CD8-positive, alpha-beta memory T cell (primary cell): ENCODE measurements at regions not wholly inside any gene's neighbourhood (a gene's known extent, or its start where the extent isn't known, plus 50 kb on each side); places are given as distances from the start of the nearest gene placed in this dataset.

Source experiments
- CTCF ChIA-PET: fragments of 350-600 bp; sonication (Branson Sonifier 250); formaldehyde crosslinking; loops from one replicate; lab custom pipeline; 2021; ENCODE audit warnings: antibody characterized with exemption; lab: Charles Lee
- POLR2A ChIA-PET: fragments of 350-600 bp; sonication (Branson Sonifier 250); formaldehyde crosslinking; loops from one replicate; lab custom pipeline; 2021; ENCODE audit warnings: antibody characterized with exemption; lab: Charles Lee
- DNase-seq, 5 donors: peaks; one replicate each; pipeline versions ENCODE4 v3.0.0 to v3.0.0-alpha.2; 2020 to 2022; ENCODE audit warnings: mixed read lengths in 1 of 5
- H3K27ac ChIP-seq: one replicate; pipeline ENCODE4 v1.7.0; 2013; ENCODE audit warnings: low read depth, mild to moderate bottlenecking, low read length, moderate library complexity
- H3K27me3 ChIP-seq: 2 replicates; pipeline ENCODE4 v1.7.0; 2013; ENCODE audit warnings: low read length, mild to moderate bottlenecking; ENCODE audit not compliant: insufficient read depth, poor library complexity, severe bottlenecking
- H3K36me3 ChIP-seq: 2 replicates; pipeline ENCODE4 v1.7.0; 2013; ENCODE audit warnings: mild to moderate bottlenecking, low read length, moderate library complexity; ENCODE audit not compliant: insufficient read depth
- H3K4me1 ChIP-seq: 2 replicates; pipeline ENCODE4 v1.7.0; 2013; ENCODE audit warnings: mild to moderate bottlenecking, low read length, moderate library complexity; ENCODE audit not compliant: insufficient read depth
- H3K4me3 ChIP-seq: 2 replicates; pipeline ENCODE4 v1.7.0; 2013; ENCODE audit warnings: mild to moderate bottlenecking, low read length
- H3K9me3 ChIP-seq: 2 replicates; pipeline ENCODE4 v1.7.0; 2013; ENCODE audit warnings: mild to moderate bottlenecking, low read length
- H3K27ac Mint-ChIP-seq, 8 donors: one replicate each; pipeline ENCODE4 v1.8.0; 2020 to 2021; ENCODE audit warnings: mixed read lengths in 8 of 8, mild to moderate bottlenecking in 6 of 8, inconsistent platforms in 3 of 8, moderate library complexity in 3 of 8
- H3K27me3 Mint-ChIP-seq, 2 donors: one replicate each; pipeline ENCODE4 v1.8.0; 2020 to 2021; ENCODE audit warnings: mixed read lengths in 2 of 2, mild to moderate bottlenecking in 1 of 2, moderate library complexity in 1 of 2
- H3K36me3 Mint-ChIP-seq, 3 donors: one replicate each; pipeline ENCODE4 v1.8.0; 2020 to 2021; ENCODE audit warnings: mixed read lengths in 3 of 3, inconsistent platforms in 1 of 3, mild to moderate bottlenecking in 1 of 3
- H3K4me1 Mint-ChIP-seq, 3 donors: one replicate each; pipeline ENCODE4 v1.8.0; 2020 to 2021; ENCODE audit warnings: mixed read lengths in 3 of 3, inconsistent platforms in 1 of 3, mild to moderate bottlenecking in 1 of 3
- H3K4me3 Mint-ChIP-seq, 7 donors: one replicate each; pipeline ENCODE4 v1.8.0; 2020 to 2021; ENCODE audit warnings: mixed read lengths in 7 of 7, mild to moderate bottlenecking in 6 of 7, moderate library complexity in 4 of 7, inconsistent platforms in 2 of 7
- H3K9me3 Mint-ChIP-seq, 5 donors: one replicate each; pipeline ENCODE4 v1.8.0; 2020 to 2022; ENCODE audit warnings: mixed read lengths in 5 of 5, mild to moderate bottlenecking in 3 of 5, moderate library complexity in 2 of 5, inconsistent platforms in 1 of 5

DNA sequence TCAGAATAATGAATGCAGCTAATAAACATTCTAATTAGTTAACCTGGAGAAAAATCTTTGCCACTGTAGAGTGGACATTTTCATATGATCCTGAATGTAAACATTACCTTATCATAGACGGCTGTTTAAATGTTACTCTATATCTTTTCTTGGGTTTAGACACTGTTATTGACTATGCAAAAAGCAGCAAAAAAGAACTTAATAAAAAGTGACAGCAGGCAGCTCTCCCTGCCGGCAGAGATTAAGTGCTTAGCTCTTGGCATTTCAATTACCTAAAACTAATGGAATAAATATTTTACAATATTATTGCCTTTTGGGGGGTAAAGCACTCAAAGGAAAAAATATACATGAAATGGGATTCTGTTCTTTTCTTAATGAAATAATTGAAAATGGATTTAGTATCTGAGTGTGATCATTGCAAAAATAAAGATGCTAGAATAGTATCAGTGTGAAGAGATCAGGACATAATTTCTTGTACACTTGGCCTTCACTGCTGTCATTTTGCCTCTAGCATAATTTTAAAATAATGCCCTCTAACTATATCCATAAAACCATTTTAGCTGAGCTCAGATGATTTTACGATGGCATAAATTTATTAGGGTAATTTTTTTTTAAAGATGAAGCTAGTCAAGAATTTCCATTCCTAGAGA is 203.4 kb upstream of the DPP10 start:
- Histone ChIP-seq H3K27me3 (no peaks in the 10 kb centered on the region), H3K4me1 (no peaks in the 10 kb centered on the region), H3K36me3 (no peaks in the 10 kb centered on the region), H3K4me3 (no peak overlapping the region), H3K27ac (no peak overlapping the region), H3K9me3 (no peaks in the 10 kb centered on the region)
- H3K27ac Mint-ChIP-seq: no peak overlapping the region
- peaks cover 15 to 29% of the 10 kb centered on the region in 2 donors for H3K27me3 Mint-ChIP-seq
- DNase-seq: no peak
- no peak overlapping the region for H3K4me3 Mint-ChIP-seq
- CTCF ChIA-PET: no interaction called here
- H3K36me3 Mint-ChIP-seq: no peaks in the 10 kb centered on the region
- POLR2A ChIA-PET: no interaction called here
- no peaks in the 10 kb centered on the region for H3K4me1 Mint-ChIP-seq
- H3K9me3 Mint-ChIP-seq: peaks cover 0 to 6% (median 2%) of the 10 kb centered on the region in 5 donors

DNA sequence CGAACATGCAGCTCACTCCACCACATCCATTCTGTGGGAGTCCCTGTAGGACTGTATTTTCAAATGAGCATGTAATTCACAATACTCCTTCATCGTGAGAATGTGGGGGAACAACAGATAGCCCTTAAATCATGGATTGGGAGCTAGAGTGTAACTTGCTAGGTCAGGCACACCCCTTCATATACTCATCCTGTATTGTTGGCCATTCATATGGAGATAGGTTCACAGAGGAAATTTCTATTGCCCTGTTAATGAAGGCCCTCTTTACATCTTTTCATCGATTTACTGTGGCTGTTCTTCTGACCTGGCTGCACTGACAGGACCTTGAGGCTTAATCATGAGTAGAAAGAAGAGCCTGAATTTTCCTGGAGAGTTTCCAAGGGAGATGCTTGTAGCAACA is 193.8 kb upstream of the DPP10 start:
- DNase-seq: no peak
- H3K27me3 ChIP-seq: no peaks in the 10 kb centered on the region
- H3K4me1 ChIP-seq: no peaks in the 10 kb centered on the region
- H3K4me3 ChIP-seq: no peak overlapping the region
- H3K9me3 ChIP-seq: no peaks in the 10 kb centered on the region
- H3K4me3 Mint-ChIP-seq: no peak overlapping the region
- ChIA-PET CTCF (no interaction called here), POLR2A (no interaction called here)
- peaks cover 0 to 3% (median 0%) of the 10 kb centered on the region in 5 donors for H3K9me3 Mint-ChIP-seq
- peaks cover 0 to 2% of the 10 kb centered on the region in 2 donors for H3K27me3 Mint-ChIP-seq
- H3K27ac Mint-ChIP-seq: no peak overlapping the region
- H3K27ac ChIP-seq: no peak overlapping the region
- H3K36me3 ChIP-seq: no peaks in the 10 kb centered on the region
- no peaks in the 10 kb centered on the region for H3K4me1 Mint-ChIP-seq
- no peaks in the 10 kb centered on the region for H3K36me3 Mint-ChIP-seq

DNA sequence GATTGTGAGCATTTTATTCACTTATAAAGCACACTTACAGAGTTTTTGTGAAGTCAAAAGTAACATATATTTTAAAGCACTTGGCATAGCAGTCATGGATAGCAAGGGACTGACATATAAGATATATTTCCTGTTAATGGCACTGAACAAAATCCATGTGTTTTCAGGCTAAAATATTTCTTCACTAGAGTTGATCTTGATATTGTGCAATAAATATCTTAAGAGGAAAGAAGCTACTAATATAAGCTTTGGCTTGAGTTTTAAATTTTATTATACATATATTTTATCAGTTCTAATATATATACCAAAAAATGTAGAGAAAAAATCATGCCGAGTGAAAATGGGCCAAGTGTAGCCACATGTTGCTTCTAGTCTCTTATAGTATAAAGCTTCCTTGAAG is 189.7 kb upstream of the DPP10 start:
- Histone ChIP-seq H3K4me1 (no peaks in the 10 kb centered on the region), H3K9me3 (no peaks in the 10 kb centered on the region), H3K27ac (no peak overlapping the region), H3K36me3 (no peaks in the 10 kb centered on the region), H3K27me3 (no peaks in the 10 kb centered on the region), H3K4me3 (no peak overlapping the region)
- Mint-ChIP-seq H3K27me3 (peaks cover 0 to 7% of the 10 kb centered on the region in 2 donors), H3K36me3 (no peaks in the 10 kb centered on the region), H3K9me3 (no peaks in the 10 kb centered on the region), H3K4me3 (no peak overlapping the region), H3K27ac (no peak overlapping the region), H3K4me1 (no peaks in the 10 kb centered on the region)
- CTCF ChIA-PET: no interaction called here
- POLR2A ChIA-PET: no interaction called here
- no peak for DNase-seq

DNA sequence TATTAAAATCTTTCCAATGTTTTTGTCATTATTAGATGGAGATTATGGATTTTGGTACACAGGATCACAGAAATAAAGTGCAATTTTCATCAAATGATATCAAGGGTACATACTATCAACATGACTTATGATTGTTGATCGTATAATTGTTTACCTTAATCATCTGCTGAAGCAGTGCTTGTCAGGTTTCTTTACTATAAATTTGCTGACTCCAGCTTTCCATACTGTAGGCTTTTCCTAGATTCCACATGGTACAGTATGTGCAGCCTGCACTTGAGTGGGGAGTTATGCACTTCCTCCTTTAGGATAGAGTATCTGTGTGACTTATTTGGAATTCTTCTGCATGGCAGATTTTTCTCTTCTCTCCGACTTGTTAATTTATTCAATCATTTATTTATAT is 187.6 kb upstream of the DPP10 start:
- Histone ChIP-seq H3K9me3 (no peaks in the 10 kb centered on the region), H3K4me1 (no peaks in the 10 kb centered on the region), H3K27ac (no peak overlapping the region), H3K4me3 (no peak overlapping the region), H3K36me3 (no peaks in the 10 kb centered on the region), H3K27me3 (peaks cover 4% of the 10 kb centered on the region)
- peaks cover 0 to 11% of the 10 kb centered on the region in 2 donors for H3K27me3 Mint-ChIP-seq
- ChIA-PET CTCF (no interaction called here), POLR2A (no interaction called here)
- no peak overlapping the region for H3K27ac Mint-ChIP-seq
- DNase-seq: no peak
- H3K9me3 Mint-ChIP-seq: no peaks in the 10 kb centered on the region
- no peaks in the 10 kb centered on the region for H3K4me1 Mint-ChIP-seq
- H3K4me3 Mint-ChIP-seq: no peak overlapping the region
- H3K36me3 Mint-ChIP-seq: no peaks in the 10 kb centered on the region

DNA sequence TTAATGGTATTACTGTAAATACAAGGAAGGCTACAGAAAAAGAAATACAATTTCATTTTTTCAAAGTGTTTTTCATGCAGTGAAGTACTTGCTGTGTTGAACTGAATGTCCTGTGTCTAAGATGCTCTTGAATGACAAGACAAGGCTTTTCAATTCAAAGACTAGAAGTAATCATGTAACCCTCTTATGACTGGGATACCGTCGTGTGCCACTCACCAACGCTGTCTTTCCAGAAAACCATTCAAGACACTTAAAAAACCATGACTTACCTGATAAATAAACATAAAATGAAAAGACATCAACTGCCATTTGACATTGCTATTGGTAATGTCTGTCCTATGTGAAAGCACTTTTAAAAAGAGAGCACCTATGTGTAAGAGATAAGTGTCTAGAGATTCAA is 183.1 kb upstream of the DPP10 start:
- Histone ChIP-seq H3K27me3 (peaks cover 4% of the 10 kb centered on the region), H3K4me1 (no peaks in the 10 kb centered on the region), H3K36me3 (no peaks in the 10 kb centered on the region), H3K27ac (no peak overlapping the region), H3K9me3 (no peaks in the 10 kb centered on the region), H3K4me3 (no peak overlapping the region)
- Mint-ChIP-seq H3K36me3 (no peaks in the 10 kb centered on the region), H3K4me3 (no peak overlapping the region), H3K4me1 (no peaks in the 10 kb centered on the region), H3K27ac (no peak overlapping the region), H3K27me3 (peaks cover 0 to 33% of the 10 kb centered on the region in 2 donors), H3K9me3 (peaks cover 0 to 4% (median 0%) of the 10 kb centered on the region in 5 donors)
- POLR2A ChIA-PET: no interaction called here
- no peak for DNase-seq
- CTCF ChIA-PET: no interaction called here

DNA sequence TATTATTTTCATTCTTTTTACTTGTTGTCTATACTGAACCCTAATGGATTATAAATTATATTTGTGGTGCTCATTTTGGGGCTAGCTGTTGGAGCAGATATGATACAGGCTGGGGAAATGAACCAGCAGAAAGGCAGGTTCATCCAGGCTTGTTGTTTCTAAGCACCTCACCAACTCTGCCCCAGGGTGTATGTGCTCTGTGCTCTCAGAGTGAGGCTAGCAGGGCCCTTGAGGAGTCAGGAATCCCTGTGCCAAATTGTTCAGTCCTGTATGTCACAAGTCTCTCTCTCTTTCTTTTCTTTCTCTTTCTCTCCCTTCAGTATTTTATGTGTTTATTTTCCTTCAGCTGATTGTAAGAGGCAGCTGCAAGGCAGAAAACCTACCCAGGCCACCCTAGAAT is 181.1 kb upstream of the DPP10 start:
- no peaks in the 10 kb centered on the region for H3K4me1 Mint-ChIP-seq
- Histone ChIP-seq H3K9me3 (no peaks in the 10 kb centered on the region), H3K27me3 (peaks cover 4% of the 10 kb centered on the region), H3K27ac (no peak overlapping the region), H3K36me3 (no peaks in the 10 kb centered on the region), H3K4me1 (no peaks in the 10 kb centered on the region), H3K4me3 (no peak overlapping the region)
- ChIA-PET CTCF (no interaction called here), POLR2A (no interaction called here)
- peaks cover 0 to 4% (median 0%) of the 10 kb centered on the region in 5 donors for H3K9me3 Mint-ChIP-seq
- H3K36me3 Mint-ChIP-seq: no peaks in the 10 kb centered on the region
- H3K27me3 Mint-ChIP-seq: peaks cover 0 to 40% of the 10 kb centered on the region in 2 donors
- no peak overlapping the region for H3K4me3 Mint-ChIP-seq
- no peak for DNase-seq
- H3K27ac Mint-ChIP-seq: no peak overlapping the region

DNA sequence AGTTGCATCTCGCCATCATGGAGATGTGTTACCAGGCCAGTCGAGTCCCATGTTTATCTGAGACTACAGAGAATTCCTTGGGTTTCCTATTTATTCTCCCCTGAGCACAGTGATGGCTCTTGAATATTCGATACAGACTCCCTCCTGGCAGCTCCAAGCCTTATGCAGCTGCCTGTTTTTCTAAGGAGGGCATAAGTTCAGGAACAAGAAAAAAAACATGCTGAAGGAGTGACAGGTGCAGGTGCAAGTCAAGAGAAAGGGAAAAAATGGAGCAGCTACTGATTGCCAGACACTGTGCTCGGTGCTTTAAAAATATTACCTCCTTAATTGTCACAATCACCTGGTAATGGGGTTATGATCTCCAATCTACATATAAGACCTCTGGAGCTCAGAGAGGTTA is 177.2 kb upstream of the DPP10 start:
- H3K27me3 Mint-ChIP-seq: peaks cover 0 to 45% of the 10 kb centered on the region in 2 donors
- H3K36me3 Mint-ChIP-seq: no peaks in the 10 kb centered on the region
- CTCF ChIA-PET: no interaction called here
- H3K4me3 ChIP-seq: no peak overlapping the region
- H3K36me3 ChIP-seq: no peaks in the 10 kb centered on the region
- no peaks in the 10 kb centered on the region for H3K4me1 ChIP-seq
- no peak for DNase-seq
- no peak overlapping the region for H3K4me3 Mint-ChIP-seq
- H3K27me3 ChIP-seq: no peaks in the 10 kb centered on the region
- H3K9me3 Mint-ChIP-seq: peaks cover 0 to 4% (median 0%) of the 10 kb centered on the region in 5 donors
- POLR2A ChIA-PET: no interaction called here
- H3K27ac Mint-ChIP-seq: no peak overlapping the region
- H3K27ac ChIP-seq: no peak overlapping the region
- no peaks in the 10 kb centered on the region for H3K9me3 ChIP-seq
- no peaks in the 10 kb centered on the region for H3K4me1 Mint-ChIP-seq

DNA sequence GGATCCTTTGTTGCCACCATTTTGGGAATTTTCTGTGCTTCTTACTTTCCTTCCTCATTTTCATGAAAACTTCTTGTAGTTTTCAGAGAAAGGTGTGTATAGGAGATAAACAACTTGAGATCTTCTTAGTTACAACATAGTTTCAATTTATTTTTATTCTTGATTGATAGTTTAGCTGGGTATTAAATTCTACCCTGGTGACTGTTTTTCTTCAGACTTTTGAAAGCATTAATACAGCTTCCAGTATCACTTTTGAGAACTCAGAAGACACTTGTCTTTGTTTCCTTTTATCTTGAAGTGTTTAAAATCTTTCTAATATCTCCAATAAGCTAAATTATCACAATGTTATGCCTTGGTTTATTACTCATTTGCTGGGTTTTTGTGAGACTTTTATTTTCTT is 167.5 kb upstream of the DPP10 start:
- H3K4me3 Mint-ChIP-seq: no peak overlapping the region
- no peak for DNase-seq
- Histone ChIP-seq H3K4me3 (no peak overlapping the region), H3K36me3 (no peaks in the 10 kb centered on the region), H3K27me3 (no peaks in the 10 kb centered on the region), H3K9me3 (no peaks in the 10 kb centered on the region), H3K4me1 (no peaks in the 10 kb centered on the region), H3K27ac (no peak overlapping the region)
- H3K36me3 Mint-ChIP-seq: no peaks in the 10 kb centered on the region
- H3K27ac Mint-ChIP-seq: no peak overlapping the region
- peaks cover 9 to 18% (median 14%) of the 10 kb centered on the region in 5 donors for H3K9me3 Mint-ChIP-seq
- no peaks in the 10 kb centered on the region for H3K4me1 Mint-ChIP-seq
- POLR2A ChIA-PET: no interaction called here
- H3K27me3 Mint-ChIP-seq: peaks cover 4 to 10% of the 10 kb centered on the region in 2 donors
- CTCF ChIA-PET: no interaction called here
